ENCODE measurements at regions not wholly inside any gene's neighbourhood (a gene's known extent, or its start where the extent isn't known, plus 50 kb on each side); places are given as distances from the start of the nearest gene placed in this dataset.

DNA sequence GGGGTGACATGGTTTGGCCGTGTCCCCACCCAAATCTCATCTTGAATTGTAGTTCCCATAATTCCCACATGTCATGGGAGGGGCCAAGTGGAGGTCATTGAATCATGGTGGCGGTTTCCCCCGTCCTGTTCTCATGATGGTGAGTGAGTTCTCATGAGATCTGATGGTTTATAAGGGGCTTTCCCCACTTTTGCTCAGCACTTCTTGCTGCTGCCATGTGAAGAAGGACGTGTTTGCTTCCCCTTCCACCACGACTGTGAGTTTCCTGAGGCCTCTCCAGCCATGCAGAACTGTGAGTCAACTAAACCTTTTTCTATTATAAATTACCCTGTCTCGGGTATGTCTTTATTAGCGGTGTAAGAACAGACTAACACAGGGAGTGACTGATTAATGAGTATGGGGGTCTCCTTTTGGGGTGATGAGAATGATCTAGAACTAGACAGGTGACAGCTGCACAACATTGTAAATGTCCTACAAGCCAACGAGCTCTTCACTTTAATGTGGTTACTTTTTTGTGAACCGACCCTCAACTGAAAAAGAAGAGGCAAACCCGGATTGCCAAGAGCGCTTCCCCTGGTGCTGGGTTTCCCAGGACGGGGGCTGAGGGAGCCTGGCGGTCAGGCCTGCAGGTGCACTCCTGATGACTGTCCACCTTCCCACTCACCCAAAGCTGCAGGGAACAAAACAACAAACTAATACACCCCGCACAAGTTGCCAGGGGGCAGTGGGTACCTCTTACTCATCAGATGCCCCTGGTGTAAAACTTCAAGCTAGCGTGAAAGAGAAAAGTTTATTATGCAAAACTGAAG lies 90.1 kb downstream of the NCOR2 start:
- TF ChIP-seq, protein P1, sequence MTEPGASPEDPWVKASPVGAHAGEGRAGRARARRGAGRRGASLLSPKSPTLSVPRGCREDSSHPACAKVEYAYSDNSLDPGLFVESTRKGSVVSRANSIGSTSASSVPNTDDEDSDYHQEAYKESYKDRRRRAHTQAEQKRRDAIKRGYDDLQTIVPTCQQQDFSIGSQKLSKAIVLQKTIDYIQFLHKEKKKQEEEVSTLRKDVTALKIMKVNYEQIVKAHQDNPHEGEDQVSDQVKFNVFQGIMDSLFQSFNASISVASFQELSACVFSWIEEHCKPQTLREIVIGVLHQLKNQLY (CRISPR knock-in tag; IDR thresholded peaks at IDR 0.05): no peak
- TF ChIP-seq, protein P2, sequence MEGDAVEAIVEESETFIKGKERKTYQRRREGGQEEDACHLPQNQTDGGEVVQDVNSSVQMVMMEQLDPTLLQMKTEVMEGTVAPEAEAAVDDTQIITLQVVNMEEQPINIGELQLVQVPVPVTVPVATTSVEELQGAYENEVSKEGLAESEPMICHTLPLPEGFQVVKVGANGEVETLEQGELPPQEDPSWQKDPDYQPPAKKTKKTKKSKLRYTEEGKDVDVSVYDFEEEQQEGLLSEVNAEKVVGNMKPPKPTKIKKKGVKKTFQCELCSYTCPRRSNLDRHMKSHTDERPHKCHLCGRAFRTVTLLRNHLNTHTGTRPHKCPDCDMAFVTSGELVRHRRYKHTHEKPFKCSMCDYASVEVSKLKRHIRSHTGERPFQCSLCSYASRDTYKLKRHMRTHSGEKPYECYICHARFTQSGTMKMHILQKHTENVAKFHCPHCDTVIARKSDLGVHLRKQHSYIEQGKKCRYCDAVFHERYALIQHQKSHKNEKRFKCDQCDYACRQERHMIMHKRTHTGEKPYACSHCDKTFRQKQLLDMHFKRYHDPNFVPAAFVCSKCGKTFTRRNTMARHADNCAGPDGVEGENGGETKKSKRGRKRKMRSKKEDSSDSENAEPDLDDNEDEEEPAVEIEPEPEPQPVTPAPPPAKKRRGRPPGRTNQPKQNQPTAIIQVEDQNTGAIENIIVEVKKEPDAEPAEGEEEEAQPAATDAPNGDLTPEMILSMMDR (IDR thresholded peaks at IDR 0.05): no peak

Measured in WTC11 (cell line).